Prostate gland (tissue), 2 donors: ENCODE measurements at regions not wholly inside any gene's neighbourhood (a gene's known extent, or its start where the extent isn't known, plus 50 kb on each side); places are given as distances from the start of the nearest gene placed in this dataset.

ENCODE experiments used
- DNase-seq: peaks from one replicate; pipeline ENCODE4 v3.0.0-alpha.2; 2019; ENCODE audit warnings: low spot score
- H3K27ac ChIP-seq, 2 donors: fragments of 200-600 bp; sonication (generic); 2 replicates each; pipeline ENCODE4 v1.5.1; 2017 to 2019
- H3K27me3 ChIP-seq: fragments of 200-600 bp; sonication (generic); replicated peaks from 2 replicates; pipeline ENCODE4 v1.5.1; 2019; ENCODE audit not compliant: insufficient read depth
- H3K36me3 ChIP-seq, 2 donors: fragments of 200-600 bp; sonication (generic); 1 replicate in 1 of 2; 2 replicates in 1 of 2; pipeline versions ENCODE4 v1.5.1 to v1.8.1; 2017 to 2019
- H3K4me1 ChIP-seq: fragments of 200-600 bp; sonication (generic); replicated peaks from 2 replicates; pipeline ENCODE4 v1.5.1; 2019
- H3K4me3 ChIP-seq, 2 donors: fragments of 200-600 bp; sonication (generic); 2 replicates each; pipeline ENCODE4 v1.5.1; 2017 to 2019
- H3K9me3 ChIP-seq: fragments of 200-600 bp; sonication (generic); 2 replicates; pipeline ENCODE4 v1.5.1; 2017
- CTCF ChIP-seq, 4 experiments: fragments of 200-600 bp in 2 of 4; fragments of 450-650 bp in 2 of 4; sonication (generic) in 2 of 4; IDR thresholded peaks; 1 replicate in 3 of 4; 2 replicates in 1 of 4; pipeline ENCODE4 v1.5.1; 2016 to 2019; ENCODE audit warnings: antibody characterized with exemption in 4 of 4, mild to moderate bottlenecking in 2 of 4, moderate library complexity in 2 of 4
- POLR2A ChIP-seq: fragments of 450-650 bp; IDR thresholded peaks from one replicate; pipeline ENCODE4 v1.6.1; 2016; ENCODE audit warnings: antibody characterized with exemption, mild to moderate bottlenecking
- POLR2AphosphoS5 ChIP-seq: sonication (generic); formaldehyde crosslinking; IDR thresholded peaks from one replicate; pipeline ENCODE4 v1.6.1; 2017; ENCODE audit warnings: antibody characterized with exemption
- WGBS: methylation state at CpG from one replicate; pipeline ENCODE4 v1.1.5; 2018; 5-methylcytosine and 5-hydroxymethylcytosine counted together
- intact Hi-C: fragments of 100-400 bp; cut with DNase I; formaldehyde crosslinking; loops from one replicate; pipeline ENCODE4 v1.14.2; 2022

GRCh38 chr7:81349044-81349443 is 420.8 kb downstream of the HGF start:
- 90% methylated on average over 5 of the region's 5 CpGs for WGBS
- intact Hi-C loops: no loop called here
- no peak for TF ChIP-seq POLR2A
- no peak for TF ChIP-seq POLR2AphosphoS5
- no peak for TF ChIP-seq CTCF (IDR thresholded peaks at IDR 0.05)

GRCh38 chr7:81339946-81340345 is 421.1 kb upstream of the SEMA3C start:
- Histone ChIP-seq H3K9me3 (no peaks in the 10 kb centered on the region), H3K4me1 (no peaks in the 10 kb centered on the region), H3K36me3 (no peaks in the 10 kb centered on the region), H3K27ac (no peak overlapping the region), H3K4me3 (no peak overlapping the region), H3K27me3 (no peaks in the 10 kb centered on the region)
- intact Hi-C loops: no loop called here
- no peak for TF ChIP-seq CTCF (IDR thresholded peaks at IDR 0.05)
- TF ChIP-seq POLR2AphosphoS5: no peak
- no peak for TF ChIP-seq POLR2A
- DNase-seq: no peak
- WGBS: 62% methylated on average over 2 of the region's 2 CpGs

More at GRCh38 chr7:81349044-81349443, 420.8 kb downstream of the HGF start:
- DNase-seq: no peak
- H3K36me3 ChIP-seq: no peaks in the 10 kb centered on the region
- no peaks in the 10 kb centered on the region for H3K4me1 ChIP-seq
- H3K9me3 ChIP-seq: no peaks in the 10 kb centered on the region
- no peak overlapping the region for H3K27ac ChIP-seq
- no peaks in the 10 kb centered on the region for H3K27me3 ChIP-seq
- H3K4me3 ChIP-seq: no peak overlapping the region

GRCh38 chr7:81333536-81333935 is 414.7 kb upstream of the SEMA3C start:
- Histone ChIP-seq H3K4me3 (no peak overlapping the region), H3K27ac (no peak overlapping the region), H3K27me3 (no peaks in the 10 kb centered on the region), H3K9me3 (no peaks in the 10 kb centered on the region), H3K36me3 (no peaks in the 10 kb centered on the region), H3K4me1 (no peaks in the 10 kb centered on the region)
- intact Hi-C loops: no loop called here
- 64% methylated on average over 13 of the region's 13 CpGs for WGBS
- TF ChIP-seq POLR2A: no peak
- TF ChIP-seq POLR2AphosphoS5: no peak
- TF ChIP-seq CTCF (IDR thresholded peaks at IDR 0.05): no peak
- DNase-seq: no peak

GRCh38 chr7:81333004-81333403 is 414.2 kb upstream of the SEMA3C start:
- H3K4me3 ChIP-seq: no peak overlapping the region
- H3K36me3 ChIP-seq: no peaks in the 10 kb centered on the region
- H3K9me3 ChIP-seq: no peaks in the 10 kb centered on the region
- no peak for DNase-seq
- TF ChIP-seq POLR2AphosphoS5 (no peak), CTCF (IDR thresholded peaks at IDR 0.05) (no peak), POLR2A (no peak)
- WGBS: 94% methylated on average over 1 of the region's 1 CpG
- intact Hi-C loops: no loop called here
- no peaks in the 10 kb centered on the region for H3K4me1 ChIP-seq
- no peak overlapping the region for H3K27ac ChIP-seq
- no peaks in the 10 kb centered on the region for H3K27me3 ChIP-seq

GRCh38 chr7:81331061-81332018 is 412.5 kb upstream of the SEMA3C start:
- Histone ChIP-seq H3K4me3 (no peak overlapping the region), H3K36me3 (no peaks in the 10 kb centered on the region), H3K27ac (no peak overlapping the region), H3K4me1 (no peaks in the 10 kb centered on the region), H3K9me3 (no peaks in the 10 kb centered on the region), H3K27me3 (no peaks in the 10 kb centered on the region)
- DNase-seq: no peak
- 51% methylated on average over 1 of the region's 1 CpG for WGBS
- TF ChIP-seq POLR2A (no peak), CTCF (IDR thresholded peaks at IDR 0.05) (no peak), POLR2AphosphoS5 (no peak)
- intact Hi-C loops: no loop called here
